ENCODE measurements at regions not wholly inside any gene's neighbourhood (a gene's known extent, or its start where the extent isn't known, plus 50 kb on each side); places are given as distances from the start of the nearest gene placed in this dataset.

DNA sequence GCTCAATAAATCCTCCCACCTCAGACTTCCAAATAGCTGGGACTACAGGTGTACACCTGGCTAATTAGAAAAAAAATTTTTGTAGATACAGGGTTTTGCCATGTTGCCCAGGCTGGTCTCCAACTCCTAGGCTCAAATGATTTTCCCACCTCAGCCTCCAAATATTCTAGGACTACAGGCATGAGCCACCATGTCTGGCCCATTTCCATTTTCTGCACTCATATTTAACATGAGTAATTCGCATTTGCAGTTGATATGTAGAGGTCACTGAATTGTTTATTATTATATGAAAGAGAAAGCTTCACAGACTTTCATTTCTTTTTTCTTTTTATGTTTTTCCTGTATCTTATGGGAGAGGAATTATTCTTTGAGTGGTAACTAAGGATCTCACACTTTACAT is 492.7 kb downstream of the CNTN3 start:
- no peak for TF ChIP-seq EGR1 (IDR thresholded peaks at IDR 0.05)
- TF ChIP-seq, protein P1, sequence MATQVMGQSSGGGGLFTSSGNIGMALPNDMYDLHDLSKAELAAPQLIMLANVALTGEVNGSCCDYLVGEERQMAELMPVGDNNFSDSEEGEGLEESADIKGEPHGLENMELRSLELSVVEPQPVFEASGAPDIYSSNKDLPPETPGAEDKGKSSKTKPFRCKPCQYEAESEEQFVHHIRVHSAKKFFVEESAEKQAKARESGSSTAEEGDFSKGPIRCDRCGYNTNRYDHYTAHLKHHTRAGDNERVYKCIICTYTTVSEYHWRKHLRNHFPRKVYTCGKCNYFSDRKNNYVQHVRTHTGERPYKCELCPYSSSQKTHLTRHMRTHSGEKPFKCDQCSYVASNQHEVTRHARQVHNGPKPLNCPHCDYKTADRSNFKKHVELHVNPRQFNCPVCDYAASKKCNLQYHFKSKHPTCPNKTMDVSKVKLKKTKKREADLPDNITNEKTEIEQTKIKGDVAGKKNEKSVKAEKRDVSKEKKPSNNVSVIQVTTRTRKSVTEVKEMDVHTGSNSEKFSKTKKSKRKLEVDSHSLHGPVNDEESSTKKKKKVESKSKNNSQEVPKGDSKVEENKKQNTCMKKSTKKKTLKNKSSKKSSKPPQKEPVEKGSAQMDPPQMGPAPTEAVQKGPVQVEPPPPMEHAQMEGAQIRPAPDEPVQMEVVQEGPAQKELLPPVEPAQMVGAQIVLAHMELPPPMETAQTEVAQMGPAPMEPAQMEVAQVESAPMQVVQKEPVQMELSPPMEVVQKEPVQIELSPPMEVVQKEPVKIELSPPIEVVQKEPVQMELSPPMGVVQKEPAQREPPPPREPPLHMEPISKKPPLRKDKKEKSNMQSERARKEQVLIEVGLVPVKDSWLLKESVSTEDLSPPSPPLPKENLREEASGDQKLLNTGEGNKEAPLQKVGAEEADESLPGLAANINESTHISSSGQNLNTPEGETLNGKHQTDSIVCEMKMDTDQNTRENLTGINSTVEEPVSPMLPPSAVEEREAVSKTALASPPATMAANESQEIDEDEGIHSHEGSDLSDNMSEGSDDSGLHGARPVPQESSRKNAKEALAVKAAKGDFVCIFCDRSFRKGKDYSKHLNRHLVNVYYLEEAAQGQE (IDR thresholded peaks at IDR 0.05; ENCODE audit: low read depth): no peak
- no peak for TF ChIP-seq EP300 (IDR thresholded peaks at IDR 0.05; ENCODE audit: borderline replicate concordance)
- no peak for TF ChIP-seq ZBTB7A (IDR thresholded peaks at IDR 0.05; ENCODE audit: low read depth)
- TF ChIP-seq CREB1 (IDR thresholded peaks at IDR 0.05; ENCODE audit: low read depth): no peak
- TF ChIP-seq, protein P2, sequence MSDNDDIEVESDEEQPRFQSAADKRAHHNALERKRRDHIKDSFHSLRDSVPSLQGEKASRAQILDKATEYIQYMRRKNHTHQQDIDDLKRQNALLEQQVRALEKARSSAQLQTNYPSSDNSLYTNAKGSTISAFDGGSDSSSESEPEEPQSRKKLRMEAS (IDR thresholded peaks at IDR 0.05): no peak
- no peak for TF ChIP-seq TCF12 (IDR thresholded peaks at IDR 0.05; ENCODE audit: low read depth)
- TF ChIP-seq FOXM1 (IDR thresholded peaks at IDR 0.05; ENCODE audit: borderline replicate concordance, low read depth): no peak
- no peak for TF ChIP-seq TAF1 (IDR thresholded peaks at IDR 0.05; ENCODE audit: low read depth)

DNA sequence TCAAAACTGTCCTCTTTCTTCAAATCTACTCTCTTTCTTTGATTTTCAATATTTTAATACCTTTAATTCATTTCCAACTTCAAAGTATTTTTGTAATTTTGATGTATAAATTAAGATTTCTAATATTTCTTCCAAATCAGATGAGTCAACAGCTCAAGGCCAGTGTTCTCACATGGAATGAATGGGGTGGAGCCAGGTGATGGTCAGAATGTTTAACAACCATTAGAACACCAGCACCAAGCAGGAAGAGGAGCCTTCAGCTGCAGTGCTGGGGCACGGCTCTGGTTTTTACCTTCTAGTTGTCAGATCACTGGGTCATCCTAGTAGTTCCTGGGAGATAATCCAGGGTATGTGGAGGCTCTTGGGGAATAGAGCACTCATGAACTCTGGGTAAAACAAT is 494.5 kb upstream of the PDZRN3 start:
- TF ChIP-seq FOXM1 (IDR thresholded peaks at IDR 0.05; ENCODE audit: borderline replicate concordance, low read depth) (no peak), ZBTB7A (IDR thresholded peaks at IDR 0.05; ENCODE audit: low read depth) (no peak), CEBPB (IDR thresholded peaks at IDR 0.05) (no peak), RAD21 (IDR thresholded peaks at IDR 0.05; ENCODE audit: low read depth) (no peak), CREB1 (IDR thresholded peaks at IDR 0.05; ENCODE audit: low read depth) (no peak), USF1 (IDR thresholded peaks at IDR 0.05) (no peak), TAF1 (IDR thresholded peaks at IDR 0.05; ENCODE audit: low read depth) (no peak), NFIC (IDR thresholded peaks at IDR 0.05) (no peak), TCF12 (IDR thresholded peaks at IDR 0.05; ENCODE audit: low read depth) (no peak), YY1 (IDR thresholded peaks at IDR 0.05; ENCODE audit: low read depth) (no peak), EP300 (IDR thresholded peaks at IDR 0.05; ENCODE audit: borderline replicate concordance) (no peak), TEAD4 (IDR thresholded peaks at IDR 0.05) (no peak), EGR1 (IDR thresholded peaks at IDR 0.05) (no peak)
- TF ChIP-seq, protein P2 (IDR thresholded peaks at IDR 0.05): no peak
- TF ChIP-seq, protein P1 (IDR thresholded peaks at IDR 0.05; ENCODE audit: low read depth): no peak

DNA sequence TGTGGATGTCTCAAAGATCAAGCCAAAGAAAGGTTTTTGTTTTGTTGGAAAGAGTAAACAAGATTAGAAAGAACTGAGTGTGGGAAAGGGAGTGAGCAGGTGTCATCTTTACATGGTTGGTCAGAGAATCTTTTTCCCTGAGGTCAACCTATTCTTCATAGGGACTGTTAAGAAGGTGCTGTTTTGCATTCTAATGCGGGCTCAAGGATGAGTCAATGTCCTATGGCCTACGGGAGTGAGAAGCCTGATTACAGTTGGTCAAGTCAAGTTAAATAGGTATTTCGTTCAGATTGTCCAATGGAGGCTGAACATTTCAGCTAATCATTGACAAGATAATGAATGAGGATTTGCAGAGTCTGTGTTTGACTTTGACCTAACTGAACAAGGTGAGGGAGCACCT is 491.2 kb upstream of the PDZRN3 start:
- TF ChIP-seq USF1 (IDR thresholded peaks at IDR 0.05) (no peak), CEBPB (IDR thresholded peaks at IDR 0.05) (no peak), TEAD4 (IDR thresholded peaks at IDR 0.05) (no peak), RAD21 (IDR thresholded peaks at IDR 0.05; ENCODE audit: low read depth) (no peak), CREB1 (IDR thresholded peaks at IDR 0.05; ENCODE audit: low read depth) (no peak), EGR1 (IDR thresholded peaks at IDR 0.05) (no peak), FOXM1 (IDR thresholded peaks at IDR 0.05; ENCODE audit: borderline replicate concordance, low read depth) (no peak), ZBTB7A (IDR thresholded peaks at IDR 0.05; ENCODE audit: low read depth) (no peak), YY1 (IDR thresholded peaks at IDR 0.05; ENCODE audit: low read depth) (no peak), TAF1 (IDR thresholded peaks at IDR 0.05; ENCODE audit: low read depth) (no peak), TCF12 (IDR thresholded peaks at IDR 0.05; ENCODE audit: low read depth) (no peak)
- TF ChIP-seq, protein P1 (IDR thresholded peaks at IDR 0.05; ENCODE audit: low read depth): no peak

DNA sequence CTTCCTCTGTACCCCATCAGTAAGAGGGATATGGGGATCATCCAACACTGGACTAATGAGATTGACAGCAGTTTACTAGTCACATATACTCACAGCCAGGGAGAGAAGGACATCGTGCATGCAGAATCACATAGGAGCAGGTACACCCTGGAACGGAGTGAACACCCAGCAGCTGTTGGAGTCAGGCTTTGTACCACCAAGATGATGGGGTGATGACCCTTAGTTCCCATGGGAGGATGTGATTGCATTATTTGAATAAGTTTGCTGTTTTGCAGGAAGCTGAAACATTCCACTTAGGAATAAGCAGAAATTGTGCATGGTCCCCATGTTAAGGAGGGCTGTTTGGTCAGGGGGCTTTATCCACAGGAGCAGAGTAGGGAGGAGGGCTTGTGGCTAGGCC is 482.7 kb upstream of the PDZRN3 start:
- no peak for TF ChIP-seq USF1 (IDR thresholded peaks at IDR 0.05)
- no peak for TF ChIP-seq NFIC (IDR thresholded peaks at IDR 0.05)
- TF ChIP-seq ZBTB7A (IDR thresholded peaks at IDR 0.05; ENCODE audit: low read depth): no peak
- no peak for TF ChIP-seq YY1 (IDR thresholded peaks at IDR 0.05; ENCODE audit: low read depth)
- TF ChIP-seq EP300 (IDR thresholded peaks at IDR 0.05; ENCODE audit: borderline replicate concordance): no peak
- TF ChIP-seq TCF12 (IDR thresholded peaks at IDR 0.05; ENCODE audit: low read depth): no peak
- TF ChIP-seq, protein P1 (IDR thresholded peaks at IDR 0.05; ENCODE audit: low read depth): no peak
- TF ChIP-seq CEBPB (IDR thresholded peaks at IDR 0.05): no peak

Measured in Ishikawa (cell line).